Keratinocyte (primary cell): ENCODE measurements at regions not wholly inside any gene's neighbourhood (a gene's known extent, or its start where the extent isn't known, plus 50 kb on each side); places are given as distances from the start of the nearest gene placed in this dataset.

ENCODE experiments used
- DNase-seq: peaks from one replicate; pipeline ENCODE4 v3.0.0-alpha.2; 2011; ENCODE audit warnings: low read depth, missing footprints, low spot score
- FAIRE-seq: peaks from 2 replicates; lab custom pipeline; 2011; peaks lifted over from hg19 to GRCh38; lab: Jason Lieb, UNC
- H2AFZ ChIP-seq: 2 replicates; pipeline ENCODE4 v1.6.0; 2012; ENCODE audit warnings: low read length, control low read depth, inconsistent platforms; ENCODE audit not compliant: control insufficient read depth
- H3K27ac ChIP-seq: 2 replicates; pipeline ENCODE4 v1.5.1; 2011; ENCODE audit warnings: low read length; ENCODE audit not compliant: control insufficient read depth, insufficient read depth
- H3K27me3 ChIP-seq: 3 replicates; pipeline ENCODE4 v1.6.0; 2011; ENCODE audit warnings: low read length; ENCODE audit not compliant: control insufficient read depth, insufficient read depth; ENCODE audit errors: extremely low read depth
- H3K36me3 ChIP-seq, 2 experiments: 2 replicates in 1 of 2; 3 replicates in 1 of 2; pipeline ENCODE4 v1.5.1; 2011; ENCODE audit warnings: low read length in 2 of 2, mild to moderate bottlenecking in 1 of 2; ENCODE audit not compliant: control insufficient read depth in 2 of 2, insufficient read depth in 2 of 2; ENCODE audit errors: extremely low read depth in 1 of 2
- H3K4me1 ChIP-seq: 3 replicates; pipeline ENCODE4 v1.5.1; 2011; ENCODE audit warnings: low read length; ENCODE audit not compliant: control insufficient read depth, insufficient read depth; ENCODE audit errors: extremely low read depth
- H3K4me2 ChIP-seq: 3 replicates; pipeline ENCODE4 v1.6.0; 2011; ENCODE audit warnings: low read depth, low read length; ENCODE audit not compliant: control insufficient read depth, insufficient read depth; ENCODE audit errors: extremely low read depth
- H3K4me3 ChIP-seq, 3 experiments: fragments of 200-600 bp in 1 of 3; sonication (generic) in 1 of 3; 2 replicates in 2 of 3; 3 replicates in 1 of 3; pipeline ENCODE4 v1.5.1; 2011 to 2016; ENCODE audit warnings: low read length in 3 of 3, mild to moderate bottlenecking in 3 of 3, control low read depth in 2 of 3, inconsistent platforms in 1 of 3, low read depth in 1 of 3, mixed read lengths in 1 of 3, mixed run types in 1 of 3, moderate library complexity in 1 of 3; ENCODE audit not compliant: control insufficient read depth in 2 of 3, insufficient read depth in 2 of 3; ENCODE audit errors: extremely low read depth in 1 of 3
- H3K79me2 ChIP-seq: 2 replicates; pipeline ENCODE4 v1.6.0; 2012; ENCODE audit warnings: low read length; ENCODE audit not compliant: control insufficient read depth, insufficient read depth
- H3K9ac ChIP-seq: 3 replicates; pipeline ENCODE4 v1.6.0; 2011; ENCODE audit warnings: low read length; ENCODE audit not compliant: control insufficient read depth, insufficient read depth; ENCODE audit errors: extremely low read depth
- H3K9me1 ChIP-seq: 3 replicates; pipeline ENCODE4 v1.6.0; 2011; ENCODE audit warnings: low read length; ENCODE audit not compliant: control insufficient read depth, insufficient read depth; ENCODE audit errors: extremely low read depth
- H3K9me3 ChIP-seq: 2 replicates; pipeline ENCODE4 v1.5.1; 2012; ENCODE audit warnings: low read depth, low read length; ENCODE audit not compliant: control insufficient read depth
- H4K20me1 ChIP-seq: 3 replicates; pipeline ENCODE4 v1.6.0; 2011; ENCODE audit warnings: low read length; ENCODE audit not compliant: control insufficient read depth, insufficient read depth; ENCODE audit errors: extremely low read depth
- EZH2 ChIP-seq: IDR thresholded peaks from one replicate; pipeline ENCODE4 v1.6.1; 2012; ENCODE audit warnings: inconsistent platforms, mild to moderate bottlenecking, low read length, moderate library complexity
- dilution Hi-C: fragments of 300-500 bp; cut with MboI; formaldehyde crosslinking; loops from one replicate; pipeline ENCODE4 v1.7.0; 2020; ENCODE audit warnings: low sequenced_read_pairs; ENCODE audit not compliant: extremely low pct_ligation_motif_present
- TF ChIP-seq, protein P1 (sequence below), 3 experiments: IDR thresholded peaks in 1 of 3; conservative IDR thresholded peaks in 1 of 3; optimal IDR thresholded peaks in 1 of 3; 2 replicates in 2 of 3; 3 replicates in 1 of 3; pipeline versions ENCODE3 to v1.5.1; 2011; ENCODE audit warnings: low read length in 3 of 3, mild to moderate bottlenecking in 3 of 3, moderate library complexity in 2 of 3, control low read depth in 1 of 3, inconsistent platforms in 1 of 3; ENCODE audit not compliant: insufficient read depth in 2 of 3; ENCODE audit errors: extremely low read depth in 1 of 3

DNA sequence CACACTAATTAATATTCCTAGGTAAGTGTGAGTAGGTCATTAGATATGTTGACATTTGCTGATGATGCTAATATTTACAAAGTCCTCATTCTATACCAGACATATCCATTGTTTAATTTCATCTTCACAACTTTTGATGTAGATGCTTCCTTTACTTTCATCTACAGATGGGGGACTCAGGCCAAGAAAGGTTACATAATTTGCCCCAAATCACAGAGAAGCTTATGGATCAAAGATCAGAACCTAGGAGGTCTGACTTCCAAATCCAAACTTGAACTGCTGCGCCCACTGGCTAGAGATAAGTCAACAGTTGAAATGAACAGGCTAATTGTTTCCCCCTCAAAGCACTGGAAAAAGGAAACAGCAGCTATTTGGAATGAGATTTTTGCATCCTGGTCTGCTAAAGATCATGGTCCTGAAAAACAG lies 95.6 kb upstream of the TMEM178A start:
- dilution Hi-C loops, result no loop called here
- no peaks in the 10 kb centered on the region for H4K20me1 ChIP-seq
- FAIRE-seq (no peak), DNase-seq (no peak)
- peaks cover 30% of the 10 kb centered on the region for H3K4me1 ChIP-seq
- H3K9me1 ChIP-seq, result no peaks in the 10 kb centered on the region
- H2AFZ ChIP-seq, result no peak overlapping the region
- no peaks in the 10 kb centered on the region for H3K36me3 ChIP-seq
- H3K27me3 ChIP-seq, result no peaks in the 10 kb centered on the region
- no peaks in the 10 kb centered on the region for H3K79me2 ChIP-seq
- H3K4me3 ChIP-seq, result no peak overlapping the region
- no peak overlapping the region for H3K4me2 ChIP-seq
- H3K9me3 ChIP-seq, result no peaks in the 10 kb centered on the region
- TF ChIP-seq EZH2, result no peak
- TF ChIP-seq, protein P1, sequence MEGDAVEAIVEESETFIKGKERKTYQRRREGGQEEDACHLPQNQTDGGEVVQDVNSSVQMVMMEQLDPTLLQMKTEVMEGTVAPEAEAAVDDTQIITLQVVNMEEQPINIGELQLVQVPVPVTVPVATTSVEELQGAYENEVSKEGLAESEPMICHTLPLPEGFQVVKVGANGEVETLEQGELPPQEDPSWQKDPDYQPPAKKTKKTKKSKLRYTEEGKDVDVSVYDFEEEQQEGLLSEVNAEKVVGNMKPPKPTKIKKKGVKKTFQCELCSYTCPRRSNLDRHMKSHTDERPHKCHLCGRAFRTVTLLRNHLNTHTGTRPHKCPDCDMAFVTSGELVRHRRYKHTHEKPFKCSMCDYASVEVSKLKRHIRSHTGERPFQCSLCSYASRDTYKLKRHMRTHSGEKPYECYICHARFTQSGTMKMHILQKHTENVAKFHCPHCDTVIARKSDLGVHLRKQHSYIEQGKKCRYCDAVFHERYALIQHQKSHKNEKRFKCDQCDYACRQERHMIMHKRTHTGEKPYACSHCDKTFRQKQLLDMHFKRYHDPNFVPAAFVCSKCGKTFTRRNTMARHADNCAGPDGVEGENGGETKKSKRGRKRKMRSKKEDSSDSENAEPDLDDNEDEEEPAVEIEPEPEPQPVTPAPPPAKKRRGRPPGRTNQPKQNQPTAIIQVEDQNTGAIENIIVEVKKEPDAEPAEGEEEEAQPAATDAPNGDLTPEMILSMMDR (optimal IDR thresholded peaks at IDR 0.05 in 1 of 3, IDR thresholded peaks at IDR 0.05 in 1 of 3, conservative IDR thresholded peaks at IDR 0.05 in 1 of 3; ENCODE audit: extremely low read depth in 1 of 3, insufficient read depth in 2 of 3, low read length in 3 of 3), result no peak
- no peak overlapping the region for H3K9ac ChIP-seq
- no peak overlapping the region for H3K27ac ChIP-seq

DNA sequence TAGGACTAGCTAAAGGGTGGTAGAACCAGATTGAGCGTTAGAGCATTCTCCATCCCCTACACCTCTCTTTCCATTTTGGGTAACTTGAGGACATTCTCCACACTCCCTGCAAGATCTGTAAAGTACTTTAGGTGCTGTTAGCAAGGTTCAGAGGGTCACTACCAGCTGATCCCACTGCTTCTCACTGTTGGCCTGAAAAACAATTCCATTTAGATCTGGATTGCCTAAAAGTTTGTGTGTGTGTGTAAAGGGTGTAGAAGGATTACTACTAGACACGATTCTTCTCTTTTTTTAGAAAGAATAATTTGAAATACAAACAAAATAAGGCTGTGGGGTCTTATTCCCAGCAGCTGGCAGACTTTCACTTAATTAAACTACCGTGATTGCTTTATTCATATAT lies 95.1 kb upstream of the TMEM178A start:
- FAIRE-seq (no peak), DNase-seq (no peak)
- Histone ChIP-seq H3K27me3 (no peaks in the 10 kb centered on the region), H3K9me3 (no peaks in the 10 kb centered on the region), H3K9ac (no peak overlapping the region), H4K20me1 (no peaks in the 10 kb centered on the region), H3K9me1 (no peaks in the 10 kb centered on the region), H2AFZ (no peak overlapping the region), H3K4me2 (no peak overlapping the region), H3K79me2 (no peaks in the 10 kb centered on the region), H3K4me3 (no peak overlapping the region), H3K4me1 (peaks cover 30% of the 10 kb centered on the region), H3K36me3 (no peaks in the 10 kb centered on the region), H3K27ac (no peak overlapping the region)
- TF ChIP-seq, protein P1 (optimal IDR thresholded peaks at IDR 0.05 in 1 of 3, IDR thresholded peaks at IDR 0.05 in 1 of 3, conservative IDR thresholded peaks at IDR 0.05 in 1 of 3; ENCODE audit: extremely low read depth in 1 of 3, insufficient read depth in 2 of 3, low read length in 3 of 3), result no peak
- no peak for TF ChIP-seq EZH2
- dilution Hi-C loops, result no loop called here
